ENCODE measurements at regions not wholly inside any gene's neighbourhood (a gene's known extent, or its start where the extent isn't known, plus 50 kb on each side); places are given as distances from the start of the nearest gene placed in this dataset.
A peak's percentile ranks its signal among the peaks of the same experiment; 100 is the strongest.

DNA sequence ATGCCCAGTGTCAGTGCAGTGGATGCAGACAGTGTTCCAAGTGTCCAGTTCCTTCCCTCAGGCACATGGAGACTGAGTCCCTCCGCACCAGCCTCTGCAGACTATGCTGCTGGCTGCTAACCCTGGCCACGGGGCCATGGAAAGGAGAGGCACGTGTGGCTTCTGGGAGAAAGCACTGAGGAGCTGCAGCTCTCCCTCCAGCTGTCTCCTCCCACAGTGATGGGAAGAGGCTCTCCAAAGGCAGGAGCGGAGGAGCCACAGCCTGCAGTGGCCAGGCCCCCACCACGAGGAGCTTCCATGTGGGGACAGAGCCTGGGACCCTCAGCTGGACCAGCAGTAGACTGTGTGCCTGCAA, 141.1 kb downstream of the NDUFA10 start:
- TF ChIP-seq, protein P1, sequence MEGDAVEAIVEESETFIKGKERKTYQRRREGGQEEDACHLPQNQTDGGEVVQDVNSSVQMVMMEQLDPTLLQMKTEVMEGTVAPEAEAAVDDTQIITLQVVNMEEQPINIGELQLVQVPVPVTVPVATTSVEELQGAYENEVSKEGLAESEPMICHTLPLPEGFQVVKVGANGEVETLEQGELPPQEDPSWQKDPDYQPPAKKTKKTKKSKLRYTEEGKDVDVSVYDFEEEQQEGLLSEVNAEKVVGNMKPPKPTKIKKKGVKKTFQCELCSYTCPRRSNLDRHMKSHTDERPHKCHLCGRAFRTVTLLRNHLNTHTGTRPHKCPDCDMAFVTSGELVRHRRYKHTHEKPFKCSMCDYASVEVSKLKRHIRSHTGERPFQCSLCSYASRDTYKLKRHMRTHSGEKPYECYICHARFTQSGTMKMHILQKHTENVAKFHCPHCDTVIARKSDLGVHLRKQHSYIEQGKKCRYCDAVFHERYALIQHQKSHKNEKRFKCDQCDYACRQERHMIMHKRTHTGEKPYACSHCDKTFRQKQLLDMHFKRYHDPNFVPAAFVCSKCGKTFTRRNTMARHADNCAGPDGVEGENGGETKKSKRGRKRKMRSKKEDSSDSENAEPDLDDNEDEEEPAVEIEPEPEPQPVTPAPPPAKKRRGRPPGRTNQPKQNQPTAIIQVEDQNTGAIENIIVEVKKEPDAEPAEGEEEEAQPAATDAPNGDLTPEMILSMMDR (IDR thresholded peaks at IDR 0.05; ENCODE audit: poor library complexity, severe bottlenecking): no peak
- H3K4me3 ChIP-seq (ENCODE audit: severe bottlenecking): no peak overlapping the region
- H3K36me3 ChIP-seq (ENCODE audit: low read depth): no peaks in the 10 kb centered on the region
- H3K27ac ChIP-seq (ENCODE audit: poor library complexity, severe bottlenecking): no peak overlapping the region
- no peaks in the 10 kb centered on the region for H3K27me3 ChIP-seq (ENCODE audit: insufficient read depth, poor library complexity, severe bottlenecking)
- no peak for ATAC-seq (ENCODE audit: low read depth)
- peaks cover 5% of the 10 kb centered on the region for H3K9me3 ChIP-seq (ENCODE audit: severe bottlenecking)
- DNase-seq (ENCODE audit: low spot score): no peak
- H3K4me1 ChIP-seq (ENCODE audit: insufficient read depth, poor library complexity, severe bottlenecking): no peaks in the 10 kb centered on the region

DNA sequence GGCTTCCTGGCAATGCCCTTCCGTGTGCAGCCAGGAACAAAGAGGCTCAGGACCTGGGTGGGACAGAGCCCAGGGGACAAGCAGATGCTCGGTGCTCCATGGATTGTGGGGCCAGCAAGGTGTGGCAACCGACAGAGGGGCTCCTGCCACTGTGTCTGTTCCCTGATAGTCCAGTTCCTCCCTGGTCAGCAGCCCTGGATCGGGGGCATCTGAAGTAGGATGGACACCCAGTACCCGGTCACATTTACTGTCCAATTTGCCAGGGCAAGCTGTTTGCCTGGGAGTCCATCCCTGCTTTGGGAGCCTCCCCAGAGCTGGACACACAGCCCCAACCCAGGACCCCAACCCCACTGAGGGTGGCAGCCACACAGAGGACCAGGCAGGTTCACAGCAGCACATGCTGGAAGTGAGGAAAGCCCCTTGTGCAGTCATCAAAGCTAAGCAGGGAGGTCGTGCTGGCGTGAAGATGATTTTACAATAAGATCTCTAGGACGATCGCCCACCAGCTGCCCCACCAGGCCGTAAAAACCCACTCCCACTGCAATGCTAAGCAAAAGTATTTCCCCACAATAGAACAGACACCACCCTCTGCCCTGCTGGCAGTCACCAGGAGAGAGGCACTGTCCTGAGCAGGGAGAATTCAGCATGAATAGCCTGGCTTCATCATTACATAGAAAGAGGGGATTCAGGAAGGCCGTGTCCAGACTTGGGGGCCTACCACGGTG, 141.7 kb downstream of the NDUFA10 start:
- H3K27me3 ChIP-seq (ENCODE audit: insufficient read depth, poor library complexity, severe bottlenecking): no peaks in the 10 kb centered on the region
- no peak overlapping the region for H3K27ac ChIP-seq (ENCODE audit: poor library complexity, severe bottlenecking)
- H3K36me3 ChIP-seq (ENCODE audit: low read depth): no peaks in the 10 kb centered on the region
- H3K4me1 ChIP-seq (ENCODE audit: insufficient read depth, poor library complexity, severe bottlenecking): no peaks in the 10 kb centered on the region
- TF ChIP-seq, protein P1 (IDR thresholded peaks at IDR 0.05; ENCODE audit: poor library complexity, severe bottlenecking): no peak
- H3K9me3 ChIP-seq (ENCODE audit: severe bottlenecking): peaks cover 5% of the 10 kb centered on the region
- no peak overlapping the region for H3K4me3 ChIP-seq (ENCODE audit: severe bottlenecking)
- no peak for ATAC-seq (ENCODE audit: low read depth)
- no peak for DNase-seq (ENCODE audit: low spot score)

DNA sequence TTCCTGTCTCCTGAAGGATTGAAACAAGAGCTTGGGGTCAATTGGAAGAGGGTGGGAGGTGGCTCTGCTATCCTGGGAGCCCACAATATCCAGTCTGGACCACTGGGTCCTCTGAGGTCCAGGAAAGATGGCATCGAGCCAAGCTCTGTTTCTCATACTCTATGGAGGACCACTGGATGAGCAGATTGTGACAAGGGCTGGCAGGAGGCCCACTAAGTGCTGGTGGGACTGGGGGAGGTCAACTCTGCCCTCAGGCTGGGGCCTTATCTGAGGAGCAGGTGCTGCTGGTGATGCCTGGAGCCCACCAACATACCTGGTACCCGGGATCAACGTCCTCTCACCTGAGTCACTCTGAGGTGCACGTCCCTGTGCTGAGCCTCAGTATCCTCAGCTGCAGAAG, 142.4 kb downstream of the NDUFA10 start:
- TF ChIP-seq, protein P1 (IDR thresholded peaks at IDR 0.05; ENCODE audit: poor library complexity, severe bottlenecking): no peak
- DNase-seq (ENCODE audit: low spot score): no peak
- Histone ChIP-seq H3K27ac (ENCODE audit: poor library complexity, severe bottlenecking) (no peak overlapping the region), H3K9me3 (ENCODE audit: severe bottlenecking) (peaks cover 5% of the 10 kb centered on the region), H3K4me3 (ENCODE audit: severe bottlenecking) (no peak overlapping the region), H3K4me1 (ENCODE audit: insufficient read depth, poor library complexity, severe bottlenecking) (no peaks in the 10 kb centered on the region), H3K27me3 (ENCODE audit: insufficient read depth, poor library complexity, severe bottlenecking) (peaks cover 5% of the 10 kb centered on the region), H3K36me3 (ENCODE audit: low read depth) (no peaks in the 10 kb centered on the region)
- no peak for ATAC-seq (ENCODE audit: low read depth)

DNA sequence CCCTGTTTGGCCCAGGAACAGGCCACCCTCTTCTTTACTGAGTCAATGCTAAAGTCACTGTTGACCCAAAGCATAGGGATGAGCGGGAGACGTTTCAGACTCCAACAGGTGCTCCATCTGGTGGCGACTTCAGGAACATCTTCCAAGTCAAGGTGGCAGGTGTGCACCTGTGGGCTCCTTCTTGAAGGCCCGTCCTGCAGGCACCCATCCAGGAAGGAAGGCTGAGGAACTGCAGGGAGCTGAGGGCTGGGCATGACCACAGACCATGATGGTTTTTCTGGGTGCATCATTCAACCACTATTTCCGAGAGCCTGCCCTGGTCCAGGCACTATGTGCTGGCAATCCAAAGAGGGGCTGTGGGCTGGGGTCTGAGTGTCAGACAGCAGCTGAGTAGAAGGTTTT, 142.8 kb downstream of the NDUFA10 start:
- no peak overlapping the region for H3K4me3 ChIP-seq (ENCODE audit: severe bottlenecking)
- no peaks in the 10 kb centered on the region for H3K4me1 ChIP-seq (ENCODE audit: insufficient read depth, poor library complexity, severe bottlenecking)
- peak; percentile 66; the same call in 2 of the 3 replicates for ATAC-seq (ENCODE audit: low read depth)
- TF ChIP-seq, protein P1 (IDR thresholded peaks at IDR 0.05; ENCODE audit: poor library complexity, severe bottlenecking): peak; percentile 62
- DNase-seq (ENCODE audit: low spot score): no peak
- H3K36me3 ChIP-seq (ENCODE audit: low read depth): no peaks in the 10 kb centered on the region
- peaks cover 5% of the 10 kb centered on the region for H3K9me3 ChIP-seq (ENCODE audit: severe bottlenecking)
- peaks cover 9% of the 10 kb centered on the region for H3K27me3 ChIP-seq (ENCODE audit: insufficient read depth, poor library complexity, severe bottlenecking)
- H3K27ac ChIP-seq (ENCODE audit: poor library complexity, severe bottlenecking): no peak overlapping the region
